ENCODE measurements at regions not wholly inside any gene's neighbourhood (a gene's known extent, or its start where the extent isn't known, plus 50 kb on each side); places are given as distances from the start of the nearest gene placed in this dataset.

DNA sequence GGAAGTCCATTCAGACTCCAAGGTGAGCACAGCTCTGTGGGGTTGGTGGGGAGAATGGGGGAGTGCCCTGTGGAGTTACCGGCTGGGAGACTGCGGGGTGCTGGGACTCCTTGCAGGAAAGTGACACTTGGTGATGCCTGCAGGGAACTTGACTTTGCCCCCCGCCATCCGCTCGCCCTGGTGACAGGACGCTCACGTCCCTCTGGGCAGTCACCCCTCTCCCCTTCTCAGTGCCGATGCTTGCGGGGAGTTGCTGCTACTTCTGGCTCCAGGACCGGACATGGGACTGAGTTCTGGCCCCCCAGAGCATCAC lies 209.5 kb upstream of the C1orf174 start:
- Mint-ChIP-seq H3K27me3 (no peaks in the 10 kb centered on the region), H3K4me3 (no peak overlapping the region), H3K36me3 (ENCODE audit: low read depth) (no peaks in the 10 kb centered on the region), H3K4me1 (no peaks in the 10 kb centered on the region), H3K9me3 (no peaks in the 10 kb centered on the region), H3K27ac (no peak overlapping the region)
- no peak for DNase-seq
- ChIA-PET CTCF (no interaction called here), POLR2A (no interaction called here)

DNA sequence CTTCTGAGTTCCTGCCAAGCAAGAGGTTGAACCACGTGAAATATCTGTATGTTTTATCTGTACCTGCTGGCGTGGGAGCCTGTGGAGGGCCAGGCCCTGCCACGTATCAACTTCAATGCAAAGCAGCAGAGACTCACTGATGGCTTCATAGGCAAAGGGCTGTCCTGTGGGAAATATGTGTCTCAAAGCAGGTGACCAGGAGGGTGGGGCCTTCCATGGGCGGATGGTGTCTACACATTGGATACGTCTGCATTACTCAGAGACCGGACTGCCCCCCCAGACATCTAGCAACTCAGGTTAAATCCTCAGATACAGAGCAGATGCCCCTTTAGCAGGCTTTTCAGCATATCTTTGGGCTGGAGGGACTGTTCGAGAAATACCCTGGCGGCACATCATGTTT lies 210.8 kb upstream of the C1orf174 start:
- no peaks in the 10 kb centered on the region for H3K36me3 Mint-ChIP-seq (ENCODE audit: low read depth)

GRCh38 chr1:4113897-4114296 lies 213.8 kb upstream of the C1orf174 start:
- no peak for DNase-seq
- no peak overlapping the region for H3K27ac Mint-ChIP-seq
- no peaks in the 10 kb centered on the region for H3K27me3 Mint-ChIP-seq
- H3K4me1 Mint-ChIP-seq = no peaks in the 10 kb centered on the region
- POLR2A ChIA-PET = no interaction called here
- no peak overlapping the region for H3K4me3 Mint-ChIP-seq
- no peaks in the 10 kb centered on the region for H3K9me3 Mint-ChIP-seq
- H3K36me3 Mint-ChIP-seq (ENCODE audit: low read depth) = no peaks in the 10 kb centered on the region
- CTCF ChIA-PET = no interaction called here

More for the DNA sequence above, 210.8 kb upstream of the C1orf174 start:
- Mint-ChIP-seq H3K27ac (no peak overlapping the region), H3K4me3 (no peak overlapping the region), H3K4me1 (no peaks in the 10 kb centered on the region), H3K9me3 (no peaks in the 10 kb centered on the region), H3K27me3 (no peaks in the 10 kb centered on the region)
- ChIA-PET POLR2A (no interaction called here), CTCF (no interaction called here)
- no peak for DNase-seq

GRCh38 chr1:4115191-4115900 lies 215.3 kb upstream of the C1orf174 start:
- POLR2A ChIA-PET = no interaction called here

DNA sequence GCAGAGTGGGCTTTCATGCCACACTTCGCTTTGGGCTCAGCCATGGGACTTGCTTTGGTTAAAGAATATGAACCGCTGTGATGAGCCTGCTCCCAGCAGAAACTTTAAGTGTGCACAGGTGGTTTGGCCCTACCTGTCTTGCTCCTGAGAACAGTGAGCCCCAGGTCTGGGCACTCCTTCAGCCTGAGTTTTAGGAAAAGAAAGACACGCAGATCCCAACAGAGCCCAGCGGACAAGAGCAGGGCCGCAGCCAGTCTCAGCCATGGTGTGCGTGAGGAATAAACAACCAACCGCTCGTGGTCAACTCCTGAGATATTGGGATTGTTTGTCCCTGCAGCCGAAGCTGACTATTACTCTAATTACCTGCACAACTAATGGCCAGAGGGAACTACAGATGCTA lies 217.1 kb upstream of the C1orf174 start:
- CTCF ChIA-PET = no interaction called here
- no peaks in the 10 kb centered on the region for H3K36me3 Mint-ChIP-seq (ENCODE audit: low read depth)
- DNase-seq = no peak
- H3K4me1 Mint-ChIP-seq = no peaks in the 10 kb centered on the region
- H3K27me3 Mint-ChIP-seq = no peaks in the 10 kb centered on the region
- H3K27ac Mint-ChIP-seq = no peak overlapping the region
- POLR2A ChIA-PET = no interaction called here
- H3K9me3 Mint-ChIP-seq = no peaks in the 10 kb centered on the region
- no peak overlapping the region for H3K4me3 Mint-ChIP-seq

More at GRCh38 chr1:4115191-4115900, 215.3 kb upstream of the C1orf174 start:
- H3K9me3 Mint-ChIP-seq = no peaks in the 10 kb centered on the region
- DNase-seq = no peak
- no peak overlapping the region for H3K27ac Mint-ChIP-seq
- H3K4me3 Mint-ChIP-seq = no peak overlapping the region
- H3K36me3 Mint-ChIP-seq (ENCODE audit: low read depth) = no peaks in the 10 kb centered on the region
- H3K4me1 Mint-ChIP-seq = no peaks in the 10 kb centered on the region
- CTCF ChIA-PET = no interaction called here
- H3K27me3 Mint-ChIP-seq = no peaks in the 10 kb centered on the region

DNA sequence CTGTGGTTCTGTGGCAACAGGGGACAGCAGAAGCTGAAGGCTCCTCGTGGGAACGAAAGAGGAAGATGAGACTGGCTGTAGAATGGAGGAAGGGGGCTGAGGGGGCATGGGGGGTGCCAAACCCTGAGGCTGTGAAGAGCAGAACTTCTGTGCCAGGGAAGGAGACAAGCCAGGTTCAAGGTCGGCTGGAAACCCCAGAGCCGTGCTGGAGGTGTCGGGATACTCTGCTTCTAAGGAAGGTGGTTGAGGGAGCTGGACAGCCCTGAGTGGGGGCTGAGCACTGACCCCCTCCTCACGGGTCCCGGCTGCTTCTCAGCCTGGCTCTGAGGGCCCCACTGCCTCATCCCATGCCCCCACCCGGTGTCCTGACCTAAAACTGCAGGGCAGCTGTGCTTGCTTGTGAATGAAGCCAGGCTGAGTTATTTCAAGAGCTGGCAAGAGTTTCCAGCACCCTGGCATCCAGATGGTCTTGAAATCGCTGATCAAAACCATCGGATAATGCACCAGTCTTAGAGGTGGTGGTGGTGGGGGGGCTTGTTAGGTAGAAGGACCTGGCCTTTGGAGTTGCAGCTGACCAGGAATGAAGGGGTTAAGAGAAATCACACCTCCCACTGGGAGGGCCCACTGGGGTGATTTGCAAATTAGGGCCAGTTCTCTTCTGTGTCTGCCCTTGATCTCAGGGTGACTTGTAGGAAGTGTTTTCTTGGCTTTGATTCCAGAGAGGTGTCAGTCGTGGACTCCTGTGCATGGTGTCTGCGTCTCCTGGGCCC lies 218.9 kb upstream of the C1orf174 start:
- ChIA-PET CTCF (no interaction called here), POLR2A (no interaction called here)
- DNase-seq = no peak
- no peak overlapping the region for H3K27ac Mint-ChIP-seq
- no peak overlapping the region for H3K4me3 Mint-ChIP-seq
- no peaks in the 10 kb centered on the region for H3K27me3 Mint-ChIP-seq
- no peaks in the 10 kb centered on the region for H3K9me3 Mint-ChIP-seq
- no peaks in the 10 kb centered on the region for H3K4me1 Mint-ChIP-seq
- H3K36me3 Mint-ChIP-seq (ENCODE audit: low read depth) = no peaks in the 10 kb centered on the region

DNA sequence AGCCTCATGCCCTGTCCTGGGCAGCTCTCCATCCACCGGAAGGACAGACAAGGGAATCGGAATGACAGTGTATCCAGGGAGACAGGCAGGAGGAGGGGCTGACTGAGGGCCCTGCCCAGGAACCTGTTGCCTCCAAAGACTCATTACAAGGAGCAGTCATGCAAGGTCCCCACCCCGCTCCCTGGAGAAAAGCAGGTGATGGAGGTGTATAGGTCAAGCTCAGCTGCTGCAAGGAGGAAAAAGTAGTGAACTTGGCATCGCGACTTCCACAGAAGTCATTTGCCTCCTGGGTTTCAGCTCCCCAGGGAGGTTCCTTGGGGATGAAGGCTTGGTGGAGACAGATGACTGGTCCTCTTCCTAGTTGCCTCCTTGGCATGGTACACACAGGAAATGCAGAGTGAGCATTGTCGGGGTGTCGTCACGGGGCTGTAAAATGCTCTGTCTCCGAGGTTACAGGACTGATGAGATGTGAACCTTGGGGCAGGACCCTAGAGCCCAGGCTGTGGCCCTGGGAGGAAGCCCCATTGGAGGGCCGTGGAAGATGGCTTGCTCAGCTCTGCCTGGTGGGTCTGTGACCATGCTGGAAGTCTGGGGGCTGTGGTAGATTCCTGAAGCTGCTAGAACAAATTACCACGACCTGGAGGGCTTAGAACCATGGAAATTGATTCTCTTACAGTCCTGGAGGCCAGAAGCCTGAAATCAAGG lies 219.6 kb upstream of the C1orf174 start:
- ChIA-PET CTCF (no interaction called here), POLR2A (no interaction called here)
- no peak overlapping the region for H3K4me3 Mint-ChIP-seq
- DNase-seq = no peak
- no peaks in the 10 kb centered on the region for H3K9me3 Mint-ChIP-seq
- H3K27me3 Mint-ChIP-seq = no peaks in the 10 kb centered on the region
- H3K4me1 Mint-ChIP-seq = no peaks in the 10 kb centered on the region
- no peak overlapping the region for H3K27ac Mint-ChIP-seq
- H3K36me3 Mint-ChIP-seq (ENCODE audit: low read depth) = no peaks in the 10 kb centered on the region

DNA sequence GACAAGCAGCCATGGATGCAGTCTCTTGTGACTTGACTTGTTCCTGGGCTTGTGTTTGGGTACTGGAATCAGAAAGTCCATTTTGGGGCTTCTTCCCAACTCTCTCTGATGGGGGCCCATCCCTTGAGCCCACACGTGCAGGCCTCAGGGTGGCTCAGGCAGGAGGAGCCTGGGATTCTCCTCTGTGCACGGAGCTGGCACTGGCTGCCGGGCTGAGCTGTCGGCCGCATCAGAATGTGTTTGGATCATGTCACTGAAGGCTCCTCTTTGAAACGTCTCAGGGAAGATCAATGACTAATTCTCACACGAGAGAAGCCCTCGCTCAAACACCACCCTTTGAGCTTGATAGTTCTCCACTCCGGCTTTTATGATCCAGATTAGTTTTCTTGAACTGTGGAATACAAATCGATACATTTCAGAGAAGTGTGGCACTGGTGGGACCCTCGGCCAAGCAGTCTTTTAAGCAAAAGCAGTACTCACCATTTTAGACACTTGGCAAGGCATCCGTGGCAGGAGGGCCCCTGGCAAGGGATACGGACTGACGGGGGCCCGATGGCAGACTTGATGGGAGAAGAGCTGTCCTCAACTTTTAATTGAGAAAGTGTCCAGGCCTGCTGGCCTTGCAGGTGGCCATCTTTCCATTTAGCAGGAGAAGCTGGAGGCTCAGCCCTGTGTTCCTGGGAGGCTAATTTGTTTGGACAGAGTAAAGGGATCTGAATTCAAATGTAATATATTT lies 220.7 kb upstream of the C1orf174 start:
- DNase-seq = no peak
- H3K4me1 Mint-ChIP-seq = no peaks in the 10 kb centered on the region
- POLR2A ChIA-PET = no interaction called here
- no peaks in the 10 kb centered on the region for H3K27me3 Mint-ChIP-seq
- H3K27ac Mint-ChIP-seq = no peak overlapping the region
- CTCF ChIA-PET = no interaction called here
- H3K9me3 Mint-ChIP-seq = no peaks in the 10 kb centered on the region
- H3K36me3 Mint-ChIP-seq (ENCODE audit: low read depth) = no peaks in the 10 kb centered on the region
- H3K4me3 Mint-ChIP-seq = no peak overlapping the region

DNA sequence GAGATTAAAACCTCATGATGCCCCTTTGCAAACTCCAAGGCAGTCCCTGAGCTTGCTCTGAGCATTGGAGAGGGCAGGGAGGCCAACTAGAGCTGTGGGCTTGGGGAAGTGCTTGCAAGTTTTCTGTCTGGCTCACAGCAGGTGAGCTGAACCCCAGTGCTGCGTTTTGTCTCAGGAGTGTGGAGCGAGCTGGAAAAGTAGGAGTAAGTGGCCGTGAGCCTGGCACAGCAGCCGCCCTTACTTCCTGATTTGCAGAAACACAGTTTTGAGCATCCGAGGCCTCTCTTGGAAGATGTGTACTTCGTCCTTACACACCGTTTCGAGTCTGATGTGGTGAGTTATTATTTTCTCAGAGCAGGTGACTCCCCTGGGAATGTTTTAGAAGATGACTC lies 221.2 kb upstream of the C1orf174 start:
- DNase-seq = no peak
- Mint-ChIP-seq H3K4me1 (no peaks in the 10 kb centered on the region), H3K36me3 (ENCODE audit: low read depth) (no peaks in the 10 kb centered on the region), H3K27ac (no peak overlapping the region), H3K4me3 (no peak overlapping the region), H3K9me3 (no peaks in the 10 kb centered on the region), H3K27me3 (no peaks in the 10 kb centered on the region)
- CTCF ChIA-PET = no interaction called here
- POLR2A ChIA-PET = no interaction called here

DNA sequence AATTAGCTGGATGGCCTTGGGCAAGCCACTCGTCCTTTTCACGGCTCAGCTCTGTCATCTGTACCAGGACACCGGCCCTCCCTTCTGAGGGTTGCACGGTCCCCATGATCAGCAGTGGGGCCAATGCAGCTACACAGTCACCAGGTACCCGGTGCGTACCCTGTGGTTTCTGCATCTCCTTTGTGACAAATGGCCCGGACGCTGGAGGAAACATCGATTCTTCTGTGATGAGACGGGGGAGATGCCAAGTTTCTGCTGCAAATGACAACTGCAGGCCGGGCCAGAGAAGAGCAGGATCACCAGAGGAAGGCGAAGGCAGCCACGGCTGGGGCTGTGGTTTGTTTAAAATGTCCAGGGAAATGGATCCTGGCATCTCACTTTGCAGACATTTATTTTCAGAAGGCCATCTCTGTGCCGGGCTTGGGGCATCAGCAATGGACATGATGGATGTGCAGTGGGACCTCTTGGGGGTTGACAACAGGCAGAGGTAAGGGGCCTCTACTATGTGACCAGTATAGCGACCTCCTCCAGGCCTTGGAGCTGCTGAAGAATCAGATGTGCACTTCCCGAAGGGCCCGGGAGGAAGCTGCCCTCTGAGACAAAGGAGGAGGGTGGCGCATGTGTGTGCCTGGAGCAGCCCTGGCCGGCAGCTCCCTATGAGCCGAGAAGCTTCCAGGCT lies 221.9 kb upstream of the C1orf174 start:
- CTCF ChIA-PET = no interaction called here
- H3K4me1 Mint-ChIP-seq = no peaks in the 10 kb centered on the region
- H3K36me3 Mint-ChIP-seq (ENCODE audit: low read depth) = no peaks in the 10 kb centered on the region
- H3K4me3 Mint-ChIP-seq = no peak overlapping the region
- DNase-seq = no peak
- POLR2A ChIA-PET = no interaction called here
- no peaks in the 10 kb centered on the region for H3K27me3 Mint-ChIP-seq
- no peak overlapping the region for H3K27ac Mint-ChIP-seq
- H3K9me3 Mint-ChIP-seq = no peaks in the 10 kb centered on the region

DNA sequence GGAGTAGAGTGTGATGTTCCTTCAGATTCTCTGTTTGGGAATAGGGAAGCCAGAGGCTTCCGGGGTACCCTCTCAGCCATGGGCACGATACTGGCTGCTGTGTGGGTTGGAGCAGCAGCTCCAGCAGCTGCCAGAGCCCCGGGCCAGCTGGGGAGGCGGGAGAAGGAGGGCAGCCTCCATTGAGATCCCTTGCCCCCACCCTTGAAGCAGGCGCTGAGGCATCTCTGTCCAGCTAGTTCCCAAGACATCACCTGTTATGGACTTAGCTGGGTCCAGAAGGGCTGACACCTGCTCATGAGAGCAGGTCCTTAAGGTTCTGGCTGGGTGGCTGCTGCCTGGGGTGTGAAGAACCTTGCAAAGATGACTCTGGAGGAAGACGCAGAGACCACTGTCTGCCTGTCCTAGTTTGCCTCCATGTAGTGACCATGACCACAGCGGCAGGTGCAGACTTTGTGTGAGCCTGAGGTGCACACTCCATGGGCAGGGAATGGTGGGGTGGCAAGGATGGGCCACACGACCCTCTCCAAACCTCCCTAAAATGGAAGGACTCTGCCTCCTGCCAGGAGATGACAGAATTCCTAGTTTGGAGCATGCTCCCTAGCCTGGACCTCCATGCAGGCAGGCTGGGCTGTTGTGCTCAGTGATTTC lies 222.6 kb upstream of the C1orf174 start:
- no peak for DNase-seq
- Mint-ChIP-seq H3K9me3 (no peaks in the 10 kb centered on the region), H3K27ac (no peak overlapping the region), H3K36me3 (ENCODE audit: low read depth) (no peaks in the 10 kb centered on the region), H3K27me3 (no peaks in the 10 kb centered on the region), H3K4me1 (no peaks in the 10 kb centered on the region), H3K4me3 (no peak overlapping the region)
- ChIA-PET CTCF (no interaction called here), POLR2A (no interaction called here)

- Mint-ChIP-seq H3K36me3 (ENCODE audit: low read depth) (no peaks in the 10 kb centered on the region), H3K27me3 (no peaks in the 10 kb centered on the region), H3K4me1 (no peaks in the 10 kb centered on the region), H3K27ac (no peak overlapping the region), H3K9me3 (no peaks in the 10 kb centered on the region), H3K4me3 (no peak overlapping the region)
- ChIA-PET CTCF (no interaction called here), POLR2A (no interaction called here)
- DNase-seq = no peak
Observed at GRCh38 chr1:4124631-4125145, 224.6 kb upstream of the C1orf174 start.
